Muscle of back (tissue), 3 donors: ENCODE measurements at regions not wholly inside any gene's neighbourhood (a gene's known extent, or its start where the extent isn't known, plus 50 kb on each side); places are given as distances from the start of the nearest gene placed in this dataset.

Experiments used
- DNase-seq, 3 donors: peaks; one replicate each; pipeline versions ENCODE4 v3.0.0 to v3.0.0-alpha.2; 2013

DNA sequence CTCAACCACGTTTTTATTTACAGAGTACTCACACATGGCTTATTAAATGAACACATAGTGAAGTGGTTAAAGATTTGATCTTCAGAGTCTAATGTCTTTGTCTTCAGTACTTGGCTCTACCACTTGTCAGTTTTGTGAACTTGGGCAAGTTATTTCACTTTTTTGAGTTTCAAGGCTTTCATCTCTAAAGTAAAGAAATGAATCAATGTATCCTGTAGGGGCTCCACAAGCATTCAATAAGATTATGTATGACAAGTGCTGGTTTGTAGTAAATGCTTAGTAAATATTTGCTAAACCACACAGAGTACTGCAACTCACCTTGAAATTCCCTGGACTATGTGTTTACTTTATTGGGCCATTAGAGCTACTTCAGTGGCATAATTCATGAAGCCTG, 446.0 kb upstream of the GOT2 start:
- no peak for DNase-seq

DNA sequence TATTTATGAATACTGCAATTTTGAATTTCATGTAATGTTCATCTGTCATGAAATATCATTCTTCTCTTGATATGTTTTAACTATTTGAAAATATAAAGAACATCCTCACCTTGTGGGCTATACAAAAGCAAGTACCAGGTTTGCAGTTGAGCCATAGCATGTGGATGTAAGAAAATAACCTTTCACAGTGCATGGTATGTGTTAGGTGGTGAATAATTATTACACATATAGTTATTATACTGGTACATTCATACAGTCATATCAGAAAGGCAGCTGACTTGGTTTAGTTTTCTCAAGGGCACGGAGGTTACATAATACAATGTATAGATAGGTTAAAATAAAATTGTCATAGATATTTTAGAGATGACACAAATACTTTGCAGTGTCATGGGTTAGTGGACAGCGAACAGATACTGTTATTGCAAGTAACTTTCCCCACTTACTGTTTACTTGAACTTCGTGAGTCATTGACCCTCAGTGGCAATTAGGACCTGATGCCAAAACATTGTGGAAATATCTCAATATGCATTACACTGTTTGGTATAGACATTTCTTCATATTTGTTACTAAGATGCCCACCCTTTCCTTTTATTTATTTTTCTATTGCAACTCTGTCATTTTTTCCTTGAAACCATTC, 445.4 kb upstream of the GOT2 start:
- no peak for DNase-seq

DNA sequence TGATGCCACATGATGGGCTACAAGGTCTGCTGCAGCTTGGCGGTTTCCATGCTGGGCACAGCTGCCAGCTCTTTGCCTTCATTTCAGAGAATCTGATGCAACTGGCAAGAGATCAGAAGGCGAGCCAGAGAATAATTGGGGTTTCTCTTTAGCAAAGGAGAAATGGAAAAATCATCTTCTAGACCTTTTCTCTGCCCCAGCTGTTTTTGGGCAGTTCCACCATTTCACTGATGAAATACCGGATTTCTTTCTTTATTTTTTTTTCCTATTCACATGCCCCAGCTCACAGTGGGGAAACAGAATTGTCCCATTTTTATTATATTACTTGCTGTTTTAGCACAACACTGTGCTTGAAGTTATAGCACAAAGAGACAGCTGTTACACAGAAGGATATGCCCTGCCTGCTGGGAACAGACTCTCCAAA, 439.3 kb upstream of the GOT2 start:
- peak in 1 of 3 donors; percentile 17 for DNase-seq

DNA sequence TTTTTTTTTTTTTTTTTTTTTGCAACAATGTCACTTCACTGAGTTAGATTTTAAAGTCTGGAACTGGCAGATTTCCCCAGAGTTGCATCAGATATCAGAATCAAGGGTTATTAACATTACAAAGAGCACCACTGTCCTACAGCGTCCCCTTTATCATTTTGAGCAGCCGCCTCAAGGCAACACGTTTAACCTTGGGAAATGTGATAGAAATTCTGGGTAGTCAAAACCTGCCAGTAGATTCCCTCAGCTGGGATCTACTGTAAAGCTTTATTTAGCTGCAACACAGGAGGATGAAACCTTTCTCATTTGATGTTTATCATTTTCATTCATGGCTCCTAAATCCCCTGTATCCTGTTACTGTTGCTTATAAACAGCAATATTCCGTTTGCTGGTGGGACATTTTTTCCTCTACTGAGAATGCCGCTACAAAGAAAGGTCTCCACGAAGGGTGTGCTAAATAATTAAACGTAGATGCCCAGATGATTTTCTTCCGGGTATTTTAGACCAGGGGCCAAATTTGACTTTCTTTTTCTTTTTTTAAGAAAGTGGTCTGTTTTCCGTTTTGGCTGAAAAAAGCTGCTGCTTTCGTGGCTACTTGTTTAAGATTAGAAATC, 436.1 kb upstream of the GOT2 start:
- DNase-seq, result peak in 1 of 3 donors; percentile 6

DNA sequence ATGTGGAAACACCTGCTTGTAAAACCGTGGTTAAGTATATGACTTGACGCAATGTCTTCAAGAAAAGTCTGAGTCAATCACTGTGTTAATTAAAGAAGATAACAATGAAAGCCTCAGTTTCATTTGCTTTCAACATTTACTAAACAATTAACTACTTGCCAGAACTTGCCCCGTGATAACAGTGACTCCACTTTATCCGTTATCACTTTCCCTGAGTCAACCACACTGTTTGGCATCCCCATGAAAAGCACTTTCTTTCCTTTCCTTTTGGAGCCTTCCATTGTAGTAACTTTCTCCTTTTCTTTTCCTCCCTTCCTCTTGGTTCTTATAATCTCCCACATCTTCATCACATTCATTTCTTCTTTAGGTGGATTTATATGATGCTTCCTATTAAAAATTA, 435.1 kb upstream of the GOT2 start:
- no peak for DNase-seq

DNA sequence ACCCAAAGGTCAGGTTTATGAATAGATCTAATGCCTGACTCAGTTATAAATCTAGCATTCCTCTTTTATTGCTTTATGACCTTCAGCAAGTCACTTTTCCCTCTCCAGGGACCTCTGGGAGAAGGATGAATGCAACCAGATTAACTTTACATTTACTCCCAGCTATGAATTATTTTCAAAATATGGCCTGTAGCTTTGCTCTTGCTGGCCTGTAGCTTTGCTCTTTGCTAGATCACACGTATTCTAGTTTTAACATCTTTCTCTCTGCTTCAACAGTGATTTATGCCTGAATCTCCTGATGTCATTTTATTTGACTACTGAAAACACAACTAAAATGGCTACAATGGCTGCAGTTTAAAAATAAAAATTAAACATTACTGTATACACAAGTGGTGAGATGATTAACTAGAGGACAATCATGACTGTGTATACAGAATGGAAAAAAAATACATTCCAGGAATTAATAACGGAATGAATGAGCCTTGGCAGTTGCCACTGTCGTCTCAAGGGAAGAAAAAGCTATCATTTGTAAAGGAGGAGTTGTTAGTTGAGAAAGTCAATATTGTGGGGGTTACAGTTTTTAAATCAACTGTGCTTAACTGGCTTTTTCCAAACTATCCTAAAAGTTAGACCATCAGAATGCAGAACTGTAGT, 434.5 kb upstream of the GOT2 start:
- peak in 1 of 3 donors; percentile 34 for DNase-seq

DNA sequence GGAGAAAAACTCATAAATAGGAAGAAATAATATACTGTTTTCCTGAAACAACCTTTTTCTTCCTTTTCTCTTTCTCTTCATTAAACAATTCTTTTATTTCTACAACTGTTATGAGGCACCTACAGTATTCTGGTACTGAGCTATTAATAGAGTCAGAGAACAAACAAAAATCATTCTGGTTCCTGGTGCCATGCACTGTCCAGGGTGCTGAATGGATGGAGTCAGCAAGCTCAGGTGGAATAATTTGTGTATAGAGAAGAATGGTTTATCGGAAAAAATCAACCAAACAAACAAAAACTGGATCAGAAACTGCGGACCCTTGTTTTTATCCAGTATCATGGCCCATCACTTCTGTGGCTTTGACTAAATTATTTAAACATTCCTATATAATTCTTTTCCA, 430.3 kb upstream of the GOT2 start:
- peak in 2 of 3 donors; percentile 22 to 41 for DNase-seq

DNA sequence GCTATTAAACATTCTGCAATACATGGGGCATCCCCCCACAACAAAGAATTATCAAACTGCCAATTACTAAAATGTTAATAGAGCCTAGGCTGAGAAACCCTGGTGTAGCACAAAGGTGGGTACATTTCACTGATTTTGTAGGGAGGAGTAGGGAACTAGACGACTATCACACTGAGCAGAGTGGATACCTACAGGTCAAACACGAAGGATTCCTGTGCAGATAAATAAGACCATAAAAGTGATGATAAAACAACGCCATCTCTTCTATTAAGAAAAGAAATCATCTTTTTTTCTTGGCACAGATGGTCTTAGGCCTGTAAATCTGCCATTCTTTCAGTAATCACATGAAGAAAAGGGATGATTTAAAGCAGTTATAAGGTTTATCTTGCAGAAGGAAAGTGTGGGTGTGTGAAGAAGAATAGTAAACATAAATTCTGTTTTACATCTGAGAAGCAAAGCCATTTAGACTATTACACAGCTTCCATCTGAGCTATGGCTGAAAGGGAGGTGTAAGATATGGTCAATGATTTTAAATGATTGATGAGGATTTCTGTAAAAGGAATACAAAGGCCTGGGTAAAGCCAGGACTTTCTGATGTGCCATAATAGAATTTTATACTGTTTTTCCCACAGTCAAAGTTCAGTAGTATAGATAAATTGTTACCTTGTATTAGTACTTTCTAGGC, 429.4 kb upstream of the GOT2 start:
- DNase-seq, result no peak

DNA sequence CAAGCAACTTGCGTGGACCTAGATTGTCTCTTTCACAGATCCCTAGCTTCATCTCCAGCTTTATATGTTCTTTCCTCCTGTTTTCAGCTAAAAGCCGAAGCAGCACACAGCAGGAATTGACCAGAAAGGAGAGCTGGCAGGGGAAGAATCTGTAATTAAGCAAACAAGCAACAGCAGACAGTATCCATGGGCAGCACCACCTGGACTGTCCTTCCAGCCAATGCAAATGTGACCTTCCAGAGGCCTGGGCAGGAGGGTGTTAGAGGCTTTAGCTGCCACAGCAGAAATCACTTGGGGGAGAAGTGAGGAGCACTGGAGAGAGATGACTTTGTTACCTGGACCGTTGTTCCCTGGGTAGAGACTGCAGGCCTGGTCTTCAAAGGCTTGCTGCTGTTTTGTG, 427.6 kb upstream of the GOT2 start:
- DNase-seq, result no peak

DNA sequence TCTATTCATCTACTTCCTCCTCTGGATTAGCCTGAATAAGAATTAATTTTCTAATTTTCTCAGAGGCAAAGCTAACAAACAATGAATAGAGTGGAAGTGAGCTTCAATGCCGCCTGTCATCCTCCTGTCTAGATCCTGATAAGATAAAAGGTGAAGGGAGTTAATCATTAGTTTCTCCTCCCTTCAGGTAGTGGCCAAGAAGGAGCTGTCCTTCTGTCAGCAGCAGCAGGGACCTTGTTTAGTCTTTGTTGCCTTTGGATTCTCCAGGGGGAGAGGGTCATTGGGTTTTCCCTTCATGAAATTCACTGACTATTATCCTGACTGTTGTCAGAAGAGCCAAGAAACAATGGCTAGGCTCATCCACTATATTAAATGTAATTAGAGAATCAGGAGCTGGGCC, 420.2 kb upstream of the GOT2 start:
- no peak for DNase-seq

DNA sequence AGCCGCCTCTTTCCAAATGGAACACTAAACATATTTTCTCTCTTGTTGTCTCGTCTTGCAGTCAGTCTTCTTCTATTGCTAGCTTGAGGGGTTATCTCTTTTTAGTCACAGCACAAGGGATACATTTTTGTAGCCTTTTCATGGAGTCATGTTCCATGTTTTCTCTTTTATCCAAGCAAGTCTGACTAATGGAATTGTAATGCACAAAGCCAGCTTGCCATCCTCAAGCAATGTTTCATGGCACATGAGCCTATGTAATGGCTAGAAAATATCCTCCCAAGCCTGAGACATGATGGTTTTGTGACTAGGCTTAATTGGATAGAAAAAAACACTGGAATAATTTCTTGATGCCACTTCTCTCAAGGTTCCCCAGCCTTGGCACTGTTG, 414.6 kb upstream of the GOT2 start:
- DNase-seq, result no peak

DNA sequence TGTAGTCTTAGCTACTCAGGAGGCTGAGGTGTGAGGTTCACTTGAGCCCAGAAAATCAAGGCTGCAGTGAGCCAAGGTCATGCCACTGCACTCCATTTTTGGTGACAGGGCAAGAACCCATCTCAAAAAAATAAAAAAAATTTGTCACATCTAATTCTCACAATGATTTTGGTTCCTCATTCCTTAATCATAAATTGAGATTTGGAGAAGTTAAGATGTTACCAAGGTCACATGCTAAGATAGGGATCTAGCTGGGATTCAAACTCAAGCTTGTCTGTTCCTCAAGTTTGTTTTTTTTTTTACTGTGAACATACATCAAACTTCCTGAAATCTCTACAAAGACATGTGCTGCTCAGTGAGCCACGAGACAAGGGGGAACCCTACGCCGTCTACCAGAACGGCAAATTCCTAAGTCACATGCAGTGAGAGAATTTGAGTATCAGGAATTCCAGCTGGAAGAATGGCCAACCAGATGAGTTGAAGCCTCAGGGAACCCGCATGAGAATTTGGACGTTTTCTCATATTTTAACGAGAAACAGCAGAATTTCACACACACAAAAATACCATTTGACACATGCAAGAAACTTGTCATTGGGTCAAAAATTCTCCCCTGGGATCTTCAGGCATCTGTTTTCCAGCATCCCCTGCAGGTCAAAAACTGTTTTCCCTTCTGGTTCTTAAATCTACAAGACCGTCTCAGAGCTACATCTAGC, 414.1 kb upstream of the GOT2 start:
- DNase-seq, result peak; percentile 67 to 88 (median 76)

DNA sequence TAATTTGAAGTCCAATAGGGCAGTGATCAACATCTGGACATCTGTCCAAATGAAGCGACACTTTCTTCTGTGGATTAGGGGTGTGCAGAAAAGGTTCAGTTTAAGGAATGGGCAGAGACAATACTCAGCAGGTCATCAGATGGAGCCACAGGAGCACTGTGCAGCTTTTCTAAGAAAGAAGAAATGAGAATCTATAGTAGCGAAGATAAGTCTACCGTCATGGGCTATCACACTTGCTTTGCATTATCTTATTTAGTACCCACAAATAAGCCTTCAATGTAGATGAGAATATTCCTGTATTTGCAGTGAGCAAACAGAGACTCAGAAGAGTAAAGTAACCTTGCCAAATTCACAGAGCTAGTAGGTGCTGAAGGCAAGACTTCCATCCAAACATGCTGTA, 412.0 kb upstream of the GOT2 start:
- DNase-seq, result no peak

DNA sequence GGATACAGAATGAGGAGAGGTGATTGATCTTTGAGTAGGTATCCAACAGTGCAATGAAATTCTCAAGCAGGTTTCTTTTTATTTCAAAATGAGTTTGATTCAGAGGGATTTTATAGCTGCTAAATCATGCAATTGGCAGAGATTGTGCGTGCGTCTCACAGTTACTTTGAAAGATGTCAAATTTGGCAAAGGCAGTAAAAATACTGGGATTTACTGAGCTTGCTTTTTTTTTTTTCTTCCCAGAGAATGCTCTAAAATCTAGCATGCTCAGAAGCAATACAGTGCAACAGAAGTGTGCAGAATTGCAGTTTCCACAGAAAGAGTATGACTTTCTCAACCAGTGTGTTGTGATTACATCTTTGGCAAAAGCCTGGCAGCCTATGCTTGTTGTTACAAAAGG, 410.7 kb upstream of the GOT2 start:
- peak in 2 of 3 donors; percentile 30 to 65 for DNase-seq

DNA sequence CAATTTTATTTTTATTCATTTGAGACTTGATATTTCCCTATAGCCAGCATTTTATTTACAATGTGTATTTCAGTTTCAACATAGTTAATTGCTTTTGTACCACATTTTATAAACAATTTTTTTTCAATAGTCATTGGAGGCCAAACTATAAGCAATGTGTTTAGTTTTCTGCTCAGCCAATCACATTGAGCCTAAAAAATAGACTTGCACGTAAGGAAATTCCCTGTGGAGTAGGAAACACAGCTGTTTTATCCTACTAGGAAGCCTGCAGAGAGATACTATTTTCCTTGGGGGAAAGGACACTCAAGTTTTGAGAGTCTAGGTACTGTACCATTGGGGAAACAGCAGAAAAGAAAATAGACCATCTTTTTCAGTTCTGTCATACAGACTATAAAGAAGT, 410.2 kb upstream of the GOT2 start:
- DNase-seq, result no peak

DNA sequence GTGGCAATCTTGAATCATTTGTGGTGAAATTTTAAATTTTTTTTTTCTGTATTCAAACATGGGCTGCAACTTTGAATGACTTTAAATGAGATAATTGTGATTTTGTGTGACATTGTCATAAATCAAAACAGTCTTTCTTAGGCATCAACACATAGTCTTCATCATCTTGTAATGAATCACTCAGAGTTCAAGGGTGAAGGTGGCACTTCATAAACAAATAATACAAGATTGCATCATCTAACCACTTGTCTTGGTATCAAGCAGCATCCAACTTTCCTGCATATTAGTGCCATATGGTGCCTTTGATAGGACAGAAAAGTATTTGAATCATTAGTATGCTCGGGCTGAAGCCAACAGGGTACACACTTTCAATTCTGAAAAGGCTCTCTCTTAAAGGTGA, 392.4 kb upstream of the GOT2 start:
- no peak for DNase-seq

DNA sequence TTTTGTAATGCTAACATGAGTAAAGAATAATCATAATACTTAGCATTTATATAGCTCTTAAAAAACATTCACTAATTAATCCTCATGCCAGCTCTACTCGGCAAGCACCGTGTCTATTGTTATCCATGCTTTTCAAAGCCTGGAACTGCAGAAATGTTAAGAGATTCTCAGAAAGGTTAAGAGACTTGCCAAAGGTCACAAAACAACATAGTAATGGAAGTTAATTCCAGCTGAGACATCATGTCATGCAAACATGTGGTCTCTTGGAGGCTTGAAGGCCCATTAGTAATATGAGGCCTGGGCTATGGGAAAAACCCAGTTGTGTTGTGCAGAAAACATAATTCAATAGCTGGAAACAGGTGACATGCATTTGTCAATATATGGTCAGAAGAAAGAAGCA, 389.9 kb upstream of the GOT2 start:
- DNase-seq, result no peak

DNA sequence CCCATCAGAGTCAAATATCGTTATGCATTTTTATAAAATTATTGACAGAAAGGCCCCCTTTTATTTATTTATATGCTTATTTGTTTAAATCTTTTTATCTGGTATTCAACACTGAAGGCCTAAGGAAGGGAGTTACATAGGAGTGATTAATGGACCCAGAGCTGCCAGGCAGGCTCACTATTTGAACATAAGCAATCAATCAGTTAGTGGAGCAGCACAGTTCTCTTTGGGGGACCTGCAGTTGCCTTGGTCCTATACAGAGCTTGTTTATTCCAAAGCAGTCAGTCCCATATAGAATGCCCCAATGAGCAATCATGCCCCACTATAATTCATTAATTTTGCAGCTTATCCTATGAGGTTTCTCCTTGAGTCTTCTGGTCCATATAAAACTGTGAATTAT, 389.4 kb upstream of the GOT2 start:
- no peak for DNase-seq

DNA sequence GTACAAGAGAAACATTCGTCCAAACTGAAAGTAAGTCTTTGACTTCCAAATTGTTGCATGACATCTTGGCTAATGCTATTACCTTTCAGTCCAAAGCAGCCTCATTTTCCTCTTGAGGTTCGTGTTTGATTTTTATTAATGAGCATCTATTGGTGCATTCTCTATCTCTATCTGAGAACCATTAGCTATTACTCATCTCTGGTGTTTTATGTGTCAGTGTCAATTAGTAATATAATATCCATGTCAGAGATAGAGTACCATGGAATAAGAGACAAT, 388.1 kb upstream of the GOT2 start:
- DNase-seq, result peak; percentile 40 to 75 (median 53)

DNA sequence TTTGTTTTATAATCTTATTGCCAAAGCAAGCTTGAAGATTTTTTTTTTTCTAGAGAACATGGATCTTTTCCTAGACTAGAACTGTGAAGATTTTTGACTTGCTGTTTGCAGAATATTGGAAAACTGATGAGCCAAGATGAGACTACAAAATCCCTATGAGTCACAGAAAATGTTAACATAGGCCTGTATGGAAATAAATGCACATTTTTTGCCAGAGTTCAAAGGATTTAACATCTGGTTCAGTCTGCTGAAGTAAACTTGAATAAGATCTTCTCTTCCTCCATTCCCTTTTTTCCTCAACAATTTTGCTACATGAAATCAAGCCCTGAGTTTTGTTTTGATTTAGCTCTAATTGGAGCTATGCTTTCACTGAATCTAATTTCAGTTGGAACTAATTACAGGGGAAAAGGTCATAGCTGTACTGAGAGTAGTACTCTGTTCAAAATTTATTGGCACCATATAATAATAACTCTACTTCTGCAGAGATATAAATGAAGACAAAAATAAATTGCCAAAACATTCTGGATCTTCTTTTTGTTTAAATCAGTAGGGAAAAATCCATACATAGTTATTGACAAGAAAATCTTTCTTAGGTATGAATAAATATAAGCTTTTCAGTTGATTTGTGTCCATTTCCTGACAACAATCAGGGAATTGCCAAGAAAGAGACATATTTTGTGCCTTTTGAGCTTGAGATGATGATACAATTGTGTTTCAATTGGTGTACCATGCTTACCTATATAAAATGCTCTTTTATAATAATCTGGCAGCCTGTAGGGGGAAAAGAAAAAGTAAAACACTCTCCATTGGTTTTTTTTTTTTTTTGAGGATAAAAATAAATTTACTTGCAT, 387.5 kb upstream of the GOT2 start:
- peak; percentile 49 to 82 (median 59) for DNase-seq

DNA sequence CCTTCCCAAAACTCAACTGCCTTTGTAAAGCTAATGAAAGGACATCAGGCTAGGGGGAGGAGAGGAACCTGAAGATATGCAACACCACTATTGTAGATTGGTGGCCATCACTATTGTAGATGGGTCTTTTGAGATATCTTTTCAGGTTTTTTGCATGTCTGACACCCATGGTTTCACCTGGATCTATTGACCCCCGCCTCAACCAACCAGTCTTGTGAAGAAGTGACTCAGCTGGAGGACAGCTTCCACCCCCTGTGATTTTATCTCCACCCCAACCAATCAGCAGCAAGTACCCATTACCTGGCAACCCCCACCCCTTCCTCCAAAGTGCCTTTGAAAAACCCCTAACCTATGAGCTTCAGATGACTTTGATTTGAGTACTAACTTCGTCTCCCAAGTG, 382.6 kb upstream of the GOT2 start:
- DNase-seq, result no peak

DNA sequence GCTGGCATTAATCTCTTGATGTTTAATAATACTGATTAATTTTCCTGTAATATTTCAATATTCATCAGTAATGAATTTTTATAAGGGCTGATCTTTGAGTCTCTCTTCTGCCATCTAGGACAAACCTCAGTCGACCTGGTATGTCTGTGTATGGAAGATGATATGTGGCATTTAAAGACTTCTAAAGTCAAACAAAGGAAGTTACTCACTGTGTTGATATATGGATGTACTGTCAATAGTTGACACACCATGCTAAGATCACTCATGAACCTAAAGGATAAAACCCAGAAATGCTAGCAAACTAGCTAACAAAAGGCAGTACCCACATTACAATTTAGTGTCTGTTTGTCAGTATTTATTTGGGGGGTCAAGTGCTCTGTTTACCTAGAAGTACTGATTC, 380.7 kb upstream of the GOT2 start:
- no peak for DNase-seq
